ENCODE measurements at regions not wholly inside any gene's neighbourhood (a gene's known extent, or its start where the extent isn't known, plus 50 kb on each side); places are given as distances from the start of the nearest gene placed in this dataset.

DNA sequence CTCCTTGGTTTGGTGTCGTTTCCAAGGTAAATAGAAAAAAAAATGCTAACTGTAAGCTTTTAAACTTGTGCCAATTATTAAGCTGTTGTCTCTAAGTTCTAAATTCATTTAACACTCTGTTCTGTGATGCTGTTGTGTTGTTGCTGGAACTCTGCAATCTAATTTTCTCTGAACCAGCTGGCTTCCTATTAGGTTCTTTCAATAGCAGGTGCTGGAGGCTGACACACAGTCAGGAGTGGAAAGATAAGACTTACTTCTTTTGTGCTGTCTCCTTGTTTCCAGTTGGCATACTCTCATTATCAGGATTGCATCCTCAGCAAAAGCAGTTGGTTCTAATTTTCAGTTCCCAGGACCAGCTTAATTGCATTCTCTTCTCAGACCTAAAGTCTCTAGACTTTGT is 1252.6 kb upstream of the NUDT12 start:
- DNase-seq (ENCODE audit: low read depth, low spot score) (no peak), FAIRE-seq (no peak)
- H3K79me2 ChIP-seq (ENCODE audit: control insufficient read depth, insufficient read depth, low read length) = no peaks in the 10 kb centered on the region
- intact Hi-C loops (cut with micrococcal nuclease) = no loop called here
- H3K4me2 ChIP-seq (ENCODE audit: insufficient read depth, low read length) = no peak overlapping the region
- H3K9me3 ChIP-seq (replicated peaks; ENCODE audit: control insufficient read depth, insufficient read depth, low read length) = no peaks in the 10 kb centered on the region
- H3K9ac ChIP-seq (replicated peaks; ENCODE audit: extremely low read depth, insufficient read depth, low read length) = no peak overlapping the region
- no peaks in the 10 kb centered on the region for H3K9me1 ChIP-seq (replicated peaks; ENCODE audit: control insufficient read depth, extremely low read depth, insufficient read depth, low read length)
- no TSS peak for BruUV-seq (replicated peaks)
- H2AFZ ChIP-seq (ENCODE audit: low read depth, low read length) = no peak overlapping the region
- no peaks in the 10 kb centered on the region for H3K4me1 ChIP-seq (ENCODE audit: control insufficient read depth, extremely low read depth, insufficient read depth, low read length)
- dilution Hi-C loops (cut with MboI; ENCODE audit: extremely low pct_ligation_motif_present, low sequenced_read_pairs) = no loop called here
- TF ChIP-seq MYC (IDR thresholded peaks at IDR 0.05; ENCODE audit: low read depth, low read length) (no peak), FOS (IDR thresholded peaks at IDR 0.05; ENCODE audit: borderline replicate concordance, insufficient read depth, low read length) (no peak)
- TF ChIP-seq, protein P1, sequence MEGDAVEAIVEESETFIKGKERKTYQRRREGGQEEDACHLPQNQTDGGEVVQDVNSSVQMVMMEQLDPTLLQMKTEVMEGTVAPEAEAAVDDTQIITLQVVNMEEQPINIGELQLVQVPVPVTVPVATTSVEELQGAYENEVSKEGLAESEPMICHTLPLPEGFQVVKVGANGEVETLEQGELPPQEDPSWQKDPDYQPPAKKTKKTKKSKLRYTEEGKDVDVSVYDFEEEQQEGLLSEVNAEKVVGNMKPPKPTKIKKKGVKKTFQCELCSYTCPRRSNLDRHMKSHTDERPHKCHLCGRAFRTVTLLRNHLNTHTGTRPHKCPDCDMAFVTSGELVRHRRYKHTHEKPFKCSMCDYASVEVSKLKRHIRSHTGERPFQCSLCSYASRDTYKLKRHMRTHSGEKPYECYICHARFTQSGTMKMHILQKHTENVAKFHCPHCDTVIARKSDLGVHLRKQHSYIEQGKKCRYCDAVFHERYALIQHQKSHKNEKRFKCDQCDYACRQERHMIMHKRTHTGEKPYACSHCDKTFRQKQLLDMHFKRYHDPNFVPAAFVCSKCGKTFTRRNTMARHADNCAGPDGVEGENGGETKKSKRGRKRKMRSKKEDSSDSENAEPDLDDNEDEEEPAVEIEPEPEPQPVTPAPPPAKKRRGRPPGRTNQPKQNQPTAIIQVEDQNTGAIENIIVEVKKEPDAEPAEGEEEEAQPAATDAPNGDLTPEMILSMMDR (IDR thresholded peaks at IDR 0.05; ENCODE audit: extremely low read depth in 1 of 2, insufficient read depth in 1 of 2, low read depth in 1 of 2, low read length in 2 of 2) = no peak
- H3K4me3 ChIP-seq (replicated peaks in 1 of 3; ENCODE audit: insufficient read depth in 1 of 3, low read depth in 1 of 3, low read length in 3 of 3) = no peak overlapping the region
- no peaks in the 10 kb centered on the region for H3K27me3 ChIP-seq (ENCODE audit: control insufficient read depth in 2 of 2, insufficient read depth in 2 of 2, low read length in 2 of 2)
- ChIA-PET POLR2A (no interaction called here), CTCF (no interaction called here)
- no peaks in the 10 kb centered on the region for H3K36me3 ChIP-seq (ENCODE audit: control insufficient read depth in 2 of 2, extremely low read depth in 1 of 2, insufficient read depth in 2 of 2, low read length in 2 of 2)
- H4K20me1 ChIP-seq (replicated peaks; ENCODE audit: control insufficient read depth, extremely low read depth, insufficient read depth, low read length) = no peaks in the 10 kb centered on the region
- H3K27ac ChIP-seq (ENCODE audit: insufficient read depth, low read depth, low read length) = no peak overlapping the region

DNA sequence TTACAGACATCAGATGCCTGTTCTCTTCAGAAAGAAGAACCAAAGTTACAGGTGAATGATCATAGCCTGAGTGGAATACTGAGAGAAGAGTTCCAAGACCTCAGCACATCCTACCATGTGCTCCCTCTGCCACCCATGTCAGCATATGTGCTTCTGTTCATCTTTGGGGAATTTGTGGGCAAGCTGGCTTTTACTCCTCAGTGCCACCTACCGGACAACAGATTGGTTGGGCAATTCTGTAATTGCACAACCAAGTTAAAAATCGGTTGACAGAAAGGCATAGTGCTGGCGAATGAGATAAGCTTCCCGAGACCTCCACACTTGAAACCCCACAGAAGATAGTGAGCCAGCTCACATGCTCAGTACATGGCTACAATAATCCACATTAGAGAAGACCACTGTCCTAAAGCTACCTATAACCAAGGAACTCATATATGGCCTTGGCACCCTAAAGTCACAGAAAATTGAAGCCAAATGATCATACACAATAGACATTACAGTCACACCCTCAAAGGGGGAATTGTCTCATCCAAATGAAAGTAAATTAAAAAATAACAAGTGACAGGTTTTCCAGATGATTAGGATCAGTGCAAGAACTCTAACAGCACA is 1238.0 kb upstream of the NUDT12 start:
- no peak for TF ChIP-seq POLR2AphosphoS5 (IDR thresholded peaks at IDR 0.05; ENCODE audit: insufficient read depth, low read depth, low read length)
- no peak for TF ChIP-seq GATA2 (IDR thresholded peaks at IDR 0.05; ENCODE audit: insufficient read depth, insufficient read length, low read depth, low read length)
- TF ChIP-seq, protein P1 (IDR thresholded peaks at IDR 0.05; ENCODE audit: extremely low read depth in 1 of 2, insufficient read depth in 1 of 2, low read depth in 1 of 2, low read length in 2 of 2) = peak; percentile 6 to 14
- TF ChIP-seq EZH2 (IDR thresholded peaks at IDR 0.05; ENCODE audit: borderline replicate concordance, low read depth, low read length, severe bottlenecking) = no peak
- Histone ChIP-seq H4K20me1 (replicated peaks; ENCODE audit: control insufficient read depth, extremely low read depth, insufficient read depth, low read length) (no peaks in the 10 kb centered on the region), H3K36me3 (ENCODE audit: control insufficient read depth in 2 of 2, extremely low read depth in 1 of 2, insufficient read depth in 2 of 2, low read length in 2 of 2) (no peaks in the 10 kb centered on the region), H2AFZ (ENCODE audit: low read depth, low read length) (no peak overlapping the region), H3K4me2 (ENCODE audit: insufficient read depth, low read length) (no peak overlapping the region), H3K27me3 (ENCODE audit: control insufficient read depth in 2 of 2, insufficient read depth in 2 of 2, low read length in 2 of 2) (no peaks in the 10 kb centered on the region), H3K9me3 (replicated peaks; ENCODE audit: control insufficient read depth, insufficient read depth, low read length) (no peaks in the 10 kb centered on the region), H3K9me1 (replicated peaks; ENCODE audit: control insufficient read depth, extremely low read depth, insufficient read depth, low read length) (no peaks in the 10 kb centered on the region), H3K27ac (ENCODE audit: insufficient read depth, low read depth, low read length) (no peak overlapping the region), H3K4me1 (ENCODE audit: control insufficient read depth, extremely low read depth, insufficient read depth, low read length) (no peaks in the 10 kb centered on the region), H3K4me3 (replicated peaks in 1 of 3; ENCODE audit: insufficient read depth in 1 of 3, low read depth in 1 of 3, low read length in 3 of 3) (no peak overlapping the region), H3K9ac (replicated peaks; ENCODE audit: extremely low read depth, insufficient read depth, low read length) (no peak overlapping the region), H3K79me2 (ENCODE audit: control insufficient read depth, insufficient read depth, low read length) (no peaks in the 10 kb centered on the region)
- BruUV-seq (replicated peaks) = no TSS peak
- intact Hi-C loops (cut with micrococcal nuclease) (loop anchor here (10.0 kb wide), 1 partner anchor 456 kb away; no protein-coding TSS in a partner anchor), dilution Hi-C loops (cut with MboI; ENCODE audit: extremely low pct_ligation_motif_present, low sequenced_read_pairs) (no loop called here)
- peak; percentile 3 for DNase-seq (ENCODE audit: low read depth, low spot score)
- ChIA-PET POLR2A (no interaction called here), CTCF (interaction anchor here (0.6 to 3.0 kb wide), 5 partner anchors 20 to 1218 kb away, joined by 3 to 15 read pairs (median 3); no protein-coding TSS in a partner anchor)
- FAIRE-seq = no peak

Measured in endothelial cell of umbilical vein (primary cell).